ENCODE measurements at regions not wholly inside any gene's neighbourhood (a gene's known extent, or its start where the extent isn't known, plus 50 kb on each side); places are given as distances from the start of the nearest gene placed in this dataset.
"Not testable (repeated sequence)": the region's sequence is repeated elsewhere in the genome, so short reads cannot be mapped to it uniquely, and the experiment has no call there.

DNA sequence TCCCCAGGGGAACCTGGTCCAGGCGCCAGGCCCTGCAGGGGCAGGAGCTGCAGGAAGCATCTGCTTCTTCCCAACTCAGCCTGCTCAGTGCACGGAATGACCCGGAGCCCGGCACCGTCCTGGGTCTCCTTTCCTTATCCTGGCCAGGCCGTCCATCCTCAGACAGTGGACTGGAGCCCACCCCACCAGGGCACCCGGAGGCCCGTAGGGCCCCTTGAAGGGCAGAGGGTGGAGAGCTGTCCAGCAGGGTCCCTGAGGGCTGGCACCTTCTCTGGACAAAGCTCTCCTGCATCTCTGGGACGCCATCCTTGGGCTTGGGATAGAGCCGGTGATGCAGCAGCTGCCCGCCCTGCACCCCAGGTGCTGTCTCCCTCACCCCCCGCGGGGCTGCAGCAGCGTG lies 207.9 kb downstream of the TMEM121 start:
- DNase-seq (ENCODE audit: low spot score): not testable (repeated sequence)

GRCh38 chr14:105736331-105736730 lies 209.9 kb downstream of the TMEM121 start:
- DNase-seq (ENCODE audit: low spot score): not testable (repeated sequence)

DNA sequence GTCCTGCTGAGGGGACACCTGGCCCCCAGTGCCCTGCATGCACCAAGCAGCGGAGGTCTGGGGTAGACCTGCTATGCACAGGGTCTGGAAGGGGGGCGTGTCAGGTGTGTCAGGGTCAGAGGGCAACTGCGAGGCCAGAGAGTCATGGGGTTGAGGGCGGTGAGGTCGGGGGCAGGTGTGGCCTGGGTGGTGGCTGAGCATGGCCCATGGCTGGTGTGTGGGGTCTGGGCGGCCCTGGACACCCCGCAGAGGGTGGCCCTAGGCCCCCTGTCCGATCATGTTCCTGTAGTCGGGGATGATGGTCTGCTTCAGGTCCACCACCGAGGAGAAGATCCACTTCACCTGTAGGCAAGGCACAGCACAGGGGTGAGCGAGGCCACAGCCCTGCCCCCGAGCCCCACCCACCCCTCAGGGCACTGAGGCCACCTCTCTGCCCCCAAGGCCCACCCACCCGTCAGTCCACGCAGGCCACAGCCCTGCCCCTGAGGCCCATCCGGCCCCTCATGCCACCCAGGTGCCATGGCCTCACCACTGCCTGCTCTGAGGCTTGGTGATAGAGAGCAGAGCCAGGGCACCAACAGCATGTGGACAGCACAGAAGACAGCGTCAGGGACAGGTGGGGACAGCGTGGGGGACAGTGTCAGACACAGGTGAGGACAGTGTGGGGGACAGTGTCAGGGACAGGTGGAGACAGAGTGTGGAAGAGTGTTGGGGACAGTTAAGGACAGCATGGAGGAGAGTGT lies 211.3 kb downstream of the TMEM121 start:
- DNase-seq (ENCODE audit: low spot score): no peak

GRCh38 chr14:105738638-105739037 lies 212.3 kb downstream of the TMEM121 start:
- DNase-seq (ENCODE audit: low spot score): no peak

DNA sequence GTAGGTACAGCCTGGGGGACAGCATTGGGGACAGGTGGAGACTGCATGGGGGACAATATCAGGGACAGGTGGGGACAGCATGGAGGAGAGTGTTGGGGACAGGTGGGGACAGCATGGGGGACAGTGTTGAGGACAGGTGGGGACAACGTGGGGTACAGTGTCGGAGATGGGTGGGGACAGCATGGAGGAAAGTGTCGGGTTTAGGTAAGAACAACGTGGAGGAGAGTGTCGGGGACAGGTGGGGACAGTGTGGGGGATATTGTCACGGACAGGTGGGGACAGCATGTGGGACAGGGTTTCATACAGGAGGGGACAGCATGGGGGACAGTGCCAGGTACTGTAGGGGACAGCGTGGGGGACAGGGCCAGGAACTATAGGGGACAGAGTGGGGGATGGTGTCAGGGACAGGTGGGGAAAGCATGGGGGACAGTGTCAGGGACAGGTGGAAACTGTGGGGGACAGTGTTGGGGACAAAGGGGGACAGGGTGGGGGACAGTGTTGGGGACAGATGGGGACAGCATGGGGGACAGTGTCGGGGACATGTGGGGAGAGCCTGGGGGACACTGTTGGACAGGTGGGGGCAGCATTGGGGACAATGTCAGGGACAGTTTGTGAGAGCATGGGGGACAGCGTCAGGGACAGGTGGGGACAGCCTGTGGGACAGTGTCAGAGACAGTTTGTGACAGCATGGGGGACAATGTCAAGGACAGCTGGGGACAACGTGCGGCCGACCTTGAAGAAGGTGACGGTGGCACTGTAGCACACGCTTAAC lies 213.1 kb downstream of the TMEM121 start:
- DNase-seq (ENCODE audit: low spot score): no peak

DNA sequence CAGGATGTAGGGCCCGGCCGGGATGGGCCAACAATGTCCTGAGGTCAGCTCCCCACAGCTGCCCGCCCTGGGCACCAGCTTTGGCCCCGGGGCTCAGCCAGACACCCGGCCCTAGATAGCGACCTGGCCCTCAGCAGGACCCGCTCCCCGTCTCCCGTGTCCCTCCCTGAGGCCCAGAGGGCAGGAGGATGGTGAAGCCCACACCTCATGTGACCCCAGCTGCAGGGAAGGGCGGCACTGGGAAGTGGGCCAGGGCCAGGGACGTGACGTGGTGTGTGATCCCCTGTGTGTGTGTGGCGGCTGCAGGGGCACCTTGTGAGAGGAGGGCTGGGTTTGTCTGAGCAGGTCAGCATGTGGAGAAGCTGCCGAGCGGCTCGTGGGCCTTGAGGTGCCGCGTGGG lies 213.9 kb downstream of the TMEM121 start:
- DNase-seq (ENCODE audit: low spot score): not testable (repeated sequence)

DNA sequence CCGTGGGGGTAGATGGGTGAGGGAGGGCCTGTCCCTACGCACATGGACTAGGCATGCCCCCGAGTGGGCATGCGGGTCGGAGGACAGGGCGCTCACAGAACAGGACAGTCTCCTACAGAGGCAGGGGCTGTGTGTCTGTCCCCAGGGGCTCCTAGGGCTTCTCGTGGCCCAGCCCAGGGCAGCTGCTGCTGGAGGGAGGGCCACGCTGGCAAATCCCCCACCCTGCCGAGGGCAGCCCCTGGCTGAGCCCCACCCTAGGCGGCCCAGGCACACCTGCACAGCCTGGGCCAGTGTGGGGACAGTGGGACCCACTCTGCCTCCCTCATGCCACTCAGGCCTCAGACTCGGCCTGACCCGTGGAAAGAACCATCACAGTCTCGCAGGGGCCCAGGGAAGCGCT lies 214.6 kb downstream of the TMEM121 start:
- not testable (repeated sequence) for DNase-seq (ENCODE audit: low spot score)

GRCh38 chr14:105741707-105742530 lies 215.5 kb downstream of the TMEM121 start:
- not testable (repeated sequence) for DNase-seq (ENCODE audit: low spot score)

DNA sequence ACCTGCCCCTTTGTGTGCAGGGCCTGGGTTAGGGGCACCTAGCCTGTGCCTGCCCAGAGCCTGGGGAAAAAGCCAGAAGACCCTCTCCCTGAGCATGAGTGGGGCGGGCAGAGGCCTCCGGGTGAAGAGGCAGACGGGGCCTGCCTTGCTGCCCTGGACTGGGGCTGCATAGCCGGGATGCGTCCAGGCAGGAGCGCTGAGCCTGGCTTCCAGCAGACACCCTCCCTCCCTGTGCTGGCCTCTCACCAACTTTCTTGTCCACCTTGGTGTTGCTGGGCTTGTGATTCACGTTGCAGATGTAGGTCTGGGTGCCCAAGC lies 216.1 kb downstream of the TMEM121 start:
- DNase-seq (ENCODE audit: low spot score): no peak

GRCh38 chr14:105742904-105743701 lies 216.7 kb downstream of the TMEM121 start:
- not testable (repeated sequence) for DNase-seq (ENCODE audit: low spot score)

DNA sequence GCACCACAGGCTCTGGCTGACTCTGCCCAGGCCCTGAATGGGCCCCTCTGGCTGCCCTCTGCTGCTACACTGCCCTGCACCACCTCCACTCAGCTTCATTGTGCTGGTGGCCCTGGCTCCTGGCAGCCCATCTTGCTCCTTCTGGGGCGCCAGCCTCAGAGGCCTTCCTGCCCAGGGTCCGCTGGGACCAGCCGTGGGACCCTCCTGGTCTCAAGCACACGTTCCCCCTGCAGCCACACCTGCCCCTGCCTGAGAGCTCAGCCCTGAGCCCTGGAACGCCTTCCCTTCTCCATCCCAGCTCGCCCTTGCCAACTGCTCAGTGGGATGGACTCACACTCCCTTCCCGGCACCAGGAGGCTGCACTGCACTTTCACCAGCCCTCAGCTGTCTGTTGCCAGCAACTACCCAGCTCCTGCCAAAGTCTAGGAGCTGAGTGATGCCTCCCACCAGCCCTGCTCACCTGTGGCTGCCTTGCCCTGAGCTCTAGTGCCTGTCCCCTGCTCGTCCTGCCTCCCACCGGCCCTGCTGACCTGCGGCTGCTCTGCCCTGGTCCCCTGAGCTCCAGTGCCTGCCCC lies 217.9 kb downstream of the TMEM121 start:
- not testable (repeated sequence) for DNase-seq (ENCODE audit: low spot score)

- DNase-seq (ENCODE audit: low spot score): no peak
Observed at GRCh38 chr14:105745433-105746123, 219.2 kb downstream of the TMEM121 start.

GRCh38 chr14:105746124-105746514 lies 219.7 kb downstream of the TMEM121 start:
- no peak for DNase-seq (ENCODE audit: low spot score)

DNA sequence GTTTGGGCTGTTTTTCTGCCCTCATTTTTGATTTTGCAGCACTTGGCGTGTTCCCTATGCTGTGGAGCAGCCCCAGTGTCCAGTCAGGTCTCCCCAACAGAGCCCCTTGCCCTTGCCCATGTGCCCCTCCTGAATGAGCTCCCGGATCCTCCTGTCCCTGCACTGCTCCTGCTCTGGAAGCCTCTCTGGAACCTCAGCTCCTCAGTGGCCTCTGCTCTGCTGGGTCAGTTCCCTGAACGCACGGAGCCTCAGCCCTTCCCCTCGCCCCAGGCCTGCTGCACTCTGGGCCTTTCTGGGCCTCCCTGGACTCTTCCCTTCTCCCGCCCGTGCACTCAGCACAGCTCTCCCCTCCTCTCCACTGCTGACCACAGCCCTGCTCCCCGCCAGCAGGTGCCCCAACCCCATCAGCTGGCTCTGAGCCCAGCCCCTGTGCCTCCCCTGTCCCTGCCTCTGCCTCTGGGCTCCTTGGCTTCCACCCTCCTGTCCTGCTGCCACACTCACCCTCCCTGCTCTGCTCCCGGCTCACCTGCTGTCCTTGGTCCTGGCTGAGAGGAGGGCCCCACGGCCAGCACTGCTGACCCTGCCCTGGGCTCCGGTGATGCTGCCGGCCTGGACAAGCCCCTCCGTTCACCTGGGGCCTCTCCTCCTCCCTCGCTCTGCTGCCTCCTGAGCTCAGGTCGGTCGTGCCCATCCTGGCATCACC lies 220.6 kb downstream of the TMEM121 start:
- not testable (repeated sequence) for DNase-seq (ENCODE audit: low spot score)

- DNase-seq (ENCODE audit: low spot score): not testable (repeated sequence)
Observed at GRCh38 chr14:105747503-105748203, 221.3 kb downstream of the TMEM121 start.

GRCh38 chr14:105748204-105748578 lies 221.8 kb downstream of the TMEM121 start:
- DNase-seq (ENCODE audit: low spot score): no peak

DNA sequence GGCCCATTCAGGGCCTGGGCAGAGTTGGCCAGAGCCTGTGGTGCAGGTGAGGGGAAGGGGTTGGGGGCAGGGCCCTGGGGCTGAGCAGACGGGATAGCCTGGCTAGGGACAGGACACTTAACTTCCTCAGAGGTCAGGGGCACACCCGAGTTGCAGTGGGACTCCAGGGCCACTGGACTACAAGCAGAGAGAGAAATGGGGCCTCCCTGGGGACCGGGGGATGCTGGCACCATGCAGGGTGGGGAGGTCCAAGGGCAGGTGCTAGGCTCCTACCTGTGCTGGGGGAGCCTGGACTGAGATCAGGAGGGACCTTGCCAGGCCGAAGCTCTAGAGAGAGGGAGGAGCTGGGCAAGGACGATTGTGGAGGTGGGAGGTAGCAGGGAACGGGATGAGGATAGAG lies 222.3 kb downstream of the TMEM121 start:
- not testable (repeated sequence) for DNase-seq (ENCODE audit: low spot score)

DNA sequence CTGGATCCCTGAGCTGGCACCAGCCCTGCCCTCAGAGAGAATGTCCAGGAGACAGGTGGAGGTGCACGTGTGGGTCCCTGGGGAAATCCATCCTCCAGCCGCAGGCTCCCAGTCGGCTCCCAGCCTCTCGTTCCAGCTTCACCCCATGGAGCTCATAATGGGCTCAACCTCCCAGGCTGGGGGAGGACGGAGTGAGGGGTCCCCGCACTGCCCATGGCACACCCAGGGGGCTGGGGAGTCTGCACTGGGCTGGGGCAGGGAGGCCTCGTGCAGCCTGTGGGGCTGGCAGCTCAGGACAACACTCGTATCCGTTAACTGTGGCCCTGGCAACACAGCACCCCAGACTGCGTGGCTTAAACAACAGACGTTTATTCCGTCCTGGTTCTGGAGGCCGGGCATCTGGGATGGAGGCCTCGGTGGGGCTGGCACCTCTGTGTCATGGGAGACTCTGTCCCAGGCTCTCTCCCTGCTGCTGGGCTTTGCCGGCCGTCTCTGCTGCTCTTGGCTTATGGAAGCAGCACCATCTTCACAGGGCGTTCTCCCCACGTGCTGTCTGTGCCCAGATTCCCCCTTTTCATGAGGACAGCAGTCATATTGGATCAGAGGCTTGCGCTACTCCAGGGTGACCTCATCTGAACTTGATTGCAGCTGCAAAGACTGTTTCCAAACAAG lies 223.6 kb downstream of the TMEM121 start:
- DNase-seq (ENCODE audit: low spot score): not testable (repeated sequence)

- DNase-seq (ENCODE audit: low spot score): not testable (repeated sequence)
Observed at GRCh38 chr14:105751291-105751751, 224.9 kb downstream of the TMEM121 start.
